GM10248 (cell line): ENCODE measurements at regions not wholly inside any gene's neighbourhood (a gene's known extent, or its start where the extent isn't known, plus 50 kb on each side); places are given as distances from the start of the nearest gene placed in this dataset.
A peak's percentile ranks its signal among the peaks of the same experiment; 100 is the strongest.
"Not testable (repeated sequence)": the region's sequence is repeated elsewhere in the genome, so short reads cannot be mapped to it uniquely, and the experiment has no call there.

Source experiments
- CTCF ChIA-PET: fragments of 300-600 bp; sonication (Branson Sonifier 250); formaldehyde crosslinking; extraction: SDS; loops from one replicate; lab custom pipeline; 2021; ENCODE audit warnings: antibody characterized with exemption; lab: Yijun Ruan, JAX
- POLR2A ChIA-PET: fragments of 350-650 bp; sonication (Branson Sonifier 250); formaldehyde crosslinking; extraction: SDS; loops from one replicate; lab custom pipeline; 2020; ENCODE audit warnings: antibody characterized with exemption; lab: Yijun Ruan, JAX
- DNase-seq: peaks from one replicate; pipeline ENCODE4 v3.0.0; 2012; ENCODE audit errors: extremely low spot score
- TF ChIP-seq, protein P1 (sequence below): IDR thresholded peaks from 2 replicates; pipeline ENCODE4 v1.5.1; 2012; ENCODE audit warnings: mild to moderate bottlenecking, low read depth; ENCODE audit errors: extremely low read depth, missing control alignments, control extremely low read depth

DNA sequence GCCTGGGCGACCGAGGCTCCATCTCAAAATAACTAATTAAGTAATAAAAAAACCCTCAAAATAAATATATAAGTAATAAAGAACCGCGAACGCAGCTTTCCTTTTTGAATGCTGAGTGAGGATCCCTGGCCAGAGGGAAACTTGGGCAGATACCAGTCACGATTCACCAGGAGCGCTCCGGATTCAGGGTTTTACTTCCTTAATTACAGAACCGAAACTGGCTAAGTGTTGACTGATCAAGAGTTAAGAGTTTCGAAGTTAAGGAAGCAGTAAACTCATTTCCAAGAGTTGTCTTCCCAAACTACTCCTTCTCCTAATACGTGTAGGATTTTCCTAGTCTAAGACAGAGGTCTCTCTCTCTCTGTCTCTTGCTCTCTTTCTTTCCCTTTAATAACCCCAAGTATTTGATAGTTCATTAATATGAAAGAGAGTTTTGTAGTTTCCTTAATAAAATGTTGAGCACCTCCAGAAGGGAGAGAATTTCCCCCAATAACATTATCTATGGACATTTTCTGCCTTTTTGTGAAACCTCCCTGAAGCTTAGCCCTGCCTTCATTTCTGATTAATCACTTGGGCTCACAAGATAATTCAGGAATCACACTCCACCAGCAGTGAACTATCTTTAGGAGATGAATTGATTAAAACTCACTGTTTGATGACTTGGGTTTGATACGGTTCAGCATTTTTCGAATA, 61.4 kb upstream of the ZNF217 start:
- ChIA-PET CTCF (interaction anchor here (0.8 kb wide), 1 partner anchor 12 kb away, joined by 3 read pairs; no protein-coding TSS in a partner anchor), POLR2A (no interaction called here)
- no peak for DNase-seq
- TF ChIP-seq, protein P1, sequence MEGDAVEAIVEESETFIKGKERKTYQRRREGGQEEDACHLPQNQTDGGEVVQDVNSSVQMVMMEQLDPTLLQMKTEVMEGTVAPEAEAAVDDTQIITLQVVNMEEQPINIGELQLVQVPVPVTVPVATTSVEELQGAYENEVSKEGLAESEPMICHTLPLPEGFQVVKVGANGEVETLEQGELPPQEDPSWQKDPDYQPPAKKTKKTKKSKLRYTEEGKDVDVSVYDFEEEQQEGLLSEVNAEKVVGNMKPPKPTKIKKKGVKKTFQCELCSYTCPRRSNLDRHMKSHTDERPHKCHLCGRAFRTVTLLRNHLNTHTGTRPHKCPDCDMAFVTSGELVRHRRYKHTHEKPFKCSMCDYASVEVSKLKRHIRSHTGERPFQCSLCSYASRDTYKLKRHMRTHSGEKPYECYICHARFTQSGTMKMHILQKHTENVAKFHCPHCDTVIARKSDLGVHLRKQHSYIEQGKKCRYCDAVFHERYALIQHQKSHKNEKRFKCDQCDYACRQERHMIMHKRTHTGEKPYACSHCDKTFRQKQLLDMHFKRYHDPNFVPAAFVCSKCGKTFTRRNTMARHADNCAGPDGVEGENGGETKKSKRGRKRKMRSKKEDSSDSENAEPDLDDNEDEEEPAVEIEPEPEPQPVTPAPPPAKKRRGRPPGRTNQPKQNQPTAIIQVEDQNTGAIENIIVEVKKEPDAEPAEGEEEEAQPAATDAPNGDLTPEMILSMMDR, result no peak

DNA sequence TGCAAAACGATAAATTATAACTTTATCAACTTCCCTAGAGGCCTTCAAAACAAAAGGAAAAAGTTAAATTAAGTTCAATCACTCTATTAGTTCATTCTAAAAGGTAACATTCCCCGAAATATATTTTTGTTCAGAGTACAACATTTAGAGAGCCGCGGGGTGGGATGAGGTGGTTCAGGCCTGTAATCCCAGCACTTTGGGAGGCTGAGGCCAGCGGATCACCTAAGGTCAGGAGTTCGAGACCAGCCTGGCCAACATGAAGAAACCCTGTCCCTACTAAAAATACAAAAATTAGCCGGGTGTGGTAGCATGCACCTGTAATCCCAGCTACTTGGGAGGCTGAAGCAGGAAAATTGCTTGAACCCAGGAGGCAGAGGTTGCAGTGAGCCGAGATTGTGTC, 60.9 kb upstream of the ZNF217 start:
- POLR2A ChIA-PET, DNase-seq, CTCF ChIA-PET: not testable (repeated sequence)

DNA sequence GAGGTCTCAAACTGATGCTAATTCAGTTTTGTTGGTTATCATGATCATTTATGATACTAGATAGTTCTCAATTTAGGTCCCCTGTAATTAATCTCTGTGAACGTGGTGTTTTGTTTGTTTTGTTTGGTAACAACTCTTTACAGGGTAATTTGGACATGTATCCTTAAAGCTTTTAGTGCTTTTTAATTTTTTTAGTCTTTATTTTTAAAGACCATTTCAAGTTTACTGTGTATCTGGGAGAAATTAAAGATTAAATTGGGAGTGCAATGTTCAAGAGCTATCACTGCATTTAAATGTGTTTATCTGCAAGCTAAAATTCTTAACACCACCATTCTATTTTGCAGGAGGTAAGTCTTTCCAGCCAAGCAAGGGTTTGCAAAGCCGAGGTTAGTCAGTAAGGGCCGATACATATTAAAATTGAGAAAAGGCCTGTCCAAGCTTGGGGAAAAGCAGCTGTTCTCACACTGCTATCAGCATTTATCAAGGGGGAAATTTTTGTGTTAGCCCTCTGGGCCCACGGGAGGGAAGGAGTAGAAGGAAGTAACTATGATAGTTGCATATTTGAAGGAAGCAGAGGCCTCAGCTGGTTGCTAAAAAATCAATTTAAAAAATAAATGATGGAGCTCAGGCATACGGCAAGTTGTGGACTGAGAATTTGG, 59.3 kb upstream of the ZNF217 start:
- TF ChIP-seq, protein P1, result no peak
- ChIA-PET POLR2A (interaction anchor here (0.9 kb wide), 1 partner anchor 103 kb away, joined by 3 read pairs; no protein-coding TSS in a partner anchor), CTCF (interaction anchor here (0.7 to 2.0 kb wide), 9 partner anchors 10 to 265 kb away, joined by 3 to 5 read pairs (median 4); partner anchors contain the start of gene ZNF217)
- DNase-seq, result no peak

DNA sequence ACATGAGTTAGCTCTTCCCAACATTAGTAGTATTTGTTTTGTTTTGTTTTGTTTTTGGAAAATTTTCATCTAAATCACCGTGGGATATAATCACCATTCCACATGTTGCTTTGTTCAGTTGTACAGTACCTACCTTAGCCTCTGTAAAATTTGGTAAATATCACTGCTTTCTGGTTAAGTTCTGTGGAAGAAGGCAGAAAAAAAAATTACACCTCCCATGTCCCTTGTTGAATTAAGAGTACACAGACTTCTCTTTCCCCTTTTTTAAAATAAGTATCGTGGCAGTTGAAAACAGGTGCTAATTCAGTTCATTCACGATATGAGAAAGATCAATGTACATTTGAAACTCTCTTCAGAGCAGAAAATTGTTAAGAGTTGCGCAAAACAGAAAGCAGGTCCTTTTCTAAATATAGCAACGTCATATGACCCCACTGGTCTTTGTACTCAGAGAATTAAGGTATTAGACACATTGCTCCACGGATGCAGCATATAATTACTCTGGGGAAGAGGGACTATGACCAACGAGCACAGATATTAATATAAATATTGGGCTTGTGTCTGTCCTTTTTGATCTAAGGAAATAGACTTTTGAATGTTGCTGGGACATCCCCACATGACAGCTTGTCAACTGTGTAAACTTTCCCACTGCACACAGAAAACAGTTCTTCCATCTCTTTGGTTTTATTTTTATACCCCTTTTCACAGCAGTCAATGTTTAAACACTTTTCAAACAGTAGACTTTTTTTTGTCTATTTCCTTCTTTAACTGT, 58.6 kb upstream of the ZNF217 start:
- DNase-seq, result peak; percentile 65
- POLR2A ChIA-PET, result interaction anchor here (0.6 kb wide), 1 partner anchor 9 kb away, joined by 3 read pairs; no protein-coding TSS in a partner anchor
- CTCF ChIA-PET, result interaction anchor here (0.9 to 2.0 kb wide), 9 partner anchors 9 to 266 kb away, joined by 3 to 5 read pairs (median 3); partner anchors contain the start of gene ZNF217
- TF ChIP-seq, protein P1, result no peak

DNA sequence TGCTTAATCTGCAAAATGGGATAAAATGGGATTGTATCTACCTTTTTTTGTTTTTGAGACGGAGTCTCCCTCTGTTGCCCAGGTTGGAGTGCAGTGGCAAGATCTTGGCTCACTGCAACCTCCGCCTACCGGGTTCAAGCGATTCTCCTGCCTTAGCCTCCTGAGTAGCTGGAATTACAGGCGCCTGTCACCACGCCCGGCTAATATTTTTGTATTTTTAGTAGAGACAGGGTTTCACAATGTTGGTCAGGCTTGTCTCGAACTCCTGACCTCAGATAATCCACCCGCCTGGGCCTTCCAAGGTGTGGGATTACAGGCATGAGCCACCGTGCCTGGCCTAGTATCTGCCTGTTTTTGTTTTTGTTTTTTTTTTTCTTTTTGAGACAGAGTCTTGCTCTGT, 55.9 kb upstream of the ZNF217 start:
- POLR2A ChIA-PET, DNase-seq, CTCF ChIA-PET: not testable (repeated sequence)

DNA sequence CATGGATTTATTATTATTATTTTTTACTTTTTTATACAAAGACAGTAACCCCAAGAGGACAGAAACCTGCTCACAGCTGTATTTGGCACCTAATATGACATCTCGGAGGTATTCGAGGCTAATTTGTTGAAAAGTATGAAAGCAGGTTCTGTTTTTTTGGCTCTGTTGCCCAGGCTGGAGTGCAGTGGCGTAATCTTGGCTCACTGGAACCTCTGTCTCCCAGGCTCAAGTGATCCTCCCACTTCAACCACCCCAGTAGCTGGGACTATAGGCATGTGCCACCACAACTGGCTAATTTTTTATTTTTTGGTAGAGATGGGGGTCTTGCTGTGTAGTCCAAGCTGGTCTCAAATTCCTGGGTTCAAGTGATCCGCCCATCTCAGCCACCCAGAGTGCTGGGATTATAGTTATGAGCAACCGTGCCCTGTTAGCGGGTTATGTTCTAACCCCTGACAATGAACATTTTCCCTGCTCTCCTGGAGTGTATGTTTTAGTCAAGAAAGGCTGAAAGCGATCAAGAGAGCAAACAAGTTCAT, 53.7 kb upstream of the ZNF217 start:
- POLR2A ChIA-PET, result no interaction called here
- CTCF ChIA-PET, result interaction anchor here (1.0 to 2.2 kb wide), 2 partner anchors 11 to 18 kb away, joined by 3 to 6 read pairs; no protein-coding TSS in a partner anchor
- TF ChIP-seq, protein P1, result no peak
- DNase-seq, result no peak

DNA sequence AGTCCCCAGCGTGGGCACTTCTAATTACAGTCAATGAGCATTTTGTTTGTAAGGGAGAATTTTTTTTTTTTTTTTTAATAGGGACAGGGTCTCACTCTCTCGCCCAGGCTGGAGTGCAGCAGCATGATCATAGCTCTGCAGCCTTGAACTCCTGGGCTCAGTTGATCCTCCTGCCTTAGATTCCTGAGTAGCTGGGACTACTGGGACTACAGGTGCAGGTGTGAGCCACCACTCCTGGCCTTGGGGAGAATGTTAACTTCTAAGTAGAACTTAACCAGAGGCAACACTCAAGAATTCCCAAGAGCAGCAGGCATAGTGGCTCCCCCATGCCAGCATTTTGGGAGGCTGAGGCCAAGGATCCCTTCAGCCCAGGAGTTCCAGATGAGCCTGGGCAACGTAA, 52.9 kb upstream of the ZNF217 start:
- TF ChIP-seq, protein P1, result no peak
- CTCF ChIA-PET, result interaction anchor here (1.0 to 2.2 kb wide), 4 partner anchors 11 to 67 kb away, joined by 3 to 6 read pairs (median 3); no protein-coding TSS in a partner anchor
- no peak for DNase-seq
- POLR2A ChIA-PET, result interaction anchor here (0.6 to 0.7 kb wide), 2 partner anchors 107 to 248 kb away, joined by 3 to 4 read pairs; no protein-coding TSS in a partner anchor
